Activated T-helper 1 cell treated with anti-CD3 and anti-CD28 coated beads, Interleukin-12 subunit alpha, Interleukin-12 subunit beta, Interleukin-2, Interleukin-4 antibody, amounts not matched to agents 30 ng/mL and 10 ng/mL and 1 ng/mL, durations not matched to agents 14 hours and 24 hours and 36 hours (primary cell): ENCODE measurements at regions not wholly inside any gene's neighbourhood (a gene's known extent, or its start where the extent isn't known, plus 50 kb on each side); places are given as distances from the start of the nearest gene placed in this dataset.

Source experiments
- DNase-seq: peaks from one replicate; pipeline ENCODE4 v3.0.0; 2021; ENCODE audit warnings: low spot score
- H3K27ac Mint-ChIP-seq: one replicate; pipeline ENCODE4 v1.8.0; 2021; ENCODE audit warnings: mild to moderate bottlenecking, mixed read lengths
- H3K27me3 Mint-ChIP-seq: one replicate; pipeline ENCODE4 v1.8.0; 2022; ENCODE audit warnings: mild to moderate bottlenecking, moderate library complexity, mixed read lengths; ENCODE audit not compliant: insufficient read depth
- H3K36me3 Mint-ChIP-seq: one replicate; pipeline ENCODE4 v1.8.0; 2021; ENCODE audit warnings: low read depth, mixed read lengths
- H3K4me1 Mint-ChIP-seq: one replicate; pipeline ENCODE4 v1.8.0; 2021; ENCODE audit warnings: low read depth, mixed read lengths
- H3K4me3 Mint-ChIP-seq: one replicate; pipeline ENCODE4 v1.8.0; 2021; ENCODE audit warnings: mild to moderate bottlenecking, moderate library complexity, mixed read lengths
- H3K9me3 Mint-ChIP-seq: one replicate; pipeline ENCODE4 v1.8.0; 2021; ENCODE audit warnings: mixed read lengths
- intact Hi-C: fragments of 100-400 bp; cut with micrococcal nuclease; formaldehyde crosslinking; loops from one replicate; pipeline ENCODE4 v1.15.1; 2024

GRCh38 chr6:168826726-168827585, 386.0 kb downstream of the SMOC2 start:
- Mint-ChIP-seq H3K36me3 (no peaks in the 10 kb centered on the region), H3K4me3 (no peak overlapping the region), H3K27ac (no peak overlapping the region), H3K27me3 (no peaks in the 10 kb centered on the region), H3K4me1 (no peaks in the 10 kb centered on the region), H3K9me3 (no peaks in the 10 kb centered on the region)
- no peak for DNase-seq
- intact Hi-C loops, result no loop called here

GRCh38 chr6:168826078-168826390, 385.1 kb downstream of the SMOC2 start:
- Mint-ChIP-seq H3K36me3 (no peaks in the 10 kb centered on the region), H3K9me3 (no peaks in the 10 kb centered on the region), H3K27me3 (no peaks in the 10 kb centered on the region), H3K27ac (no peak overlapping the region), H3K4me3 (no peak overlapping the region), H3K4me1 (no peaks in the 10 kb centered on the region)
- no peak for DNase-seq
- intact Hi-C loops, result no loop called here

DNA sequence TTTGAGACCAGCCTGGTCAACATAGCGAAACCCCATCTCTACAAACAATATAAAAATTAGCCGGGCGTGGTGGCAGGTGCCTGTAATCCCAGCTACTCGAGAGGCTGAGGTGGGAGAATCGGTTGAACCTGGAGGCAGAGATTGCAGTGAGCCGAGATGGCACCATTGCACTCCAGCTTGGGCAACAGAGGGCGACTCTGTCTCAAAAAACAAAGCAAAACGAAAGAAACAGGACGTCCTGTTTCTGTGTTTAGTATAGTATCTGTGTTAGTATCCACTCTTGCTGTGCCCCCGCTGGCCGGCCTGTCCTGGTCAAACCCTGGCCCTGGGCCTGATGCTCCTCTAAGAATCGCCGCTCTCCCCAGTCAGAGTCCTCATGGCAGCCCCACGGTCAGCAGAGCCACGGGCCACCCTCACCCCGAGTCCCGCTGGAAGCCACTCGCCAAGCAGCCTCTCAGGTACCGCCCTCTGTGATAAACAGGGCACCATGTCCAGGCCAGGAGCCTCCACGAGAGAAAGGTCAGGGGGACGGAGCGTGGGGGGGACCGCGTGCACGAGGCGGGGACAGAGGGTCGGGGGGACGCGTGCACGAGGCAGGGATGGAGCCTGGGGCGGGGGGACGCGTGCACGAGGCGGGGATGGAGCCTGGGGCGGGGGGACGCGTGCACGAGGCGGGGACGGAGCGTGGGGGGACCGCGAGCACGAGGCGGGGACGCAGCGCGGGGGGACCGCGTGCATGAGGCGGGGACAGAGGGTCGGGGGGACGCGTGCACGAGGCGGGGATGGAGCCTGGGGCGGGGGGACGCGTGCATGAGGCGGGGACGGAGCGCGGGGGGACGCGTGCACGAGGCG, 384.5 kb downstream of the SMOC2 start:
- Mint-ChIP-seq H3K27me3 (no peaks in the 10 kb centered on the region), H3K9me3 (no peaks in the 10 kb centered on the region), H3K4me1 (no peaks in the 10 kb centered on the region), H3K36me3 (no peaks in the 10 kb centered on the region), H3K4me3 (no peak overlapping the region), H3K27ac (no peak overlapping the region)
- no peak for DNase-seq
- intact Hi-C loops, result no loop called here

DNA sequence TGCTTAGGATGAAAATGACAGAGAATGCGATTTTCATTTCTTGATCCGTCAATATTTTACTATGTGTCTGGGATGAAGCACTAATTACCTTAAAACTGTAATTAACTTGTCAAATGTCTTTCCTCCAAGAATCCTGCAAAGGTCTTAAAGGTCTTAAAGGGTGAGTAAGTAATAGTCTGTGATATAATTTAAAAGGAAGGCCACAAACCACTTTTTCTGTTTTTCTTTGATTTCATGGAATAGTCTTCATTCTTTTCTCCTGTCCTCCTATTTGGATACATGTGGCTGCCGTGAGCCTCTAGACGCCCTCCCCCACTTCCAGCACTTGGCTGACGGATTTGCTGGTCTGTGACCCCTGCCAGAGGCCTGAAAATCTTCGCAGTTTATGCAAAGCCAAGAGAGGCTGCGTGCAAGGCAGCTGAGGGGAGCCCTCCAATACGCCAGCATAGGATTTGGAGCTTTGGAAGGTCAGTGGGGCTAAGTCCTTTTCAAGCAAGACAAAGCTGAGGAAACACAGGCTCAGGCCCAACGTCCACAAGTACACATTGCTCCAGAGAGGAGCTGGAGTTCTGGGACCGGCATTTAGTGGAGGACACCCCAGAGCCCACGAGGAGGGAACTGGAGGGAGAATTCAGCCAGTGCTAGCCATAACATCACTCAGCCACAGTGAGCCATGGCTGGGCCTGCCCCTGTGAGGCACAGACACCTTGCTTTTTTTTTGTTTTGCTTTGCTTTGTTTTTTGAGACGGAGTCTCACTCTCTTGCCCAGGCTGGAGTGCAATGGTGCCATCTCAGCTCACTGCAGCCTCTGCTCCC, 382.6 kb downstream of the SMOC2 start:
- no peak overlapping the region for H3K27ac Mint-ChIP-seq
- no peaks in the 10 kb centered on the region for H3K9me3 Mint-ChIP-seq
- H3K27me3 Mint-ChIP-seq, result no peaks in the 10 kb centered on the region
- DNase-seq, result no peak
- H3K4me3 Mint-ChIP-seq, result no peak overlapping the region
- no peaks in the 10 kb centered on the region for H3K36me3 Mint-ChIP-seq
- H3K4me1 Mint-ChIP-seq, result no peaks in the 10 kb centered on the region
- intact Hi-C loops, result no loop called here

DNA sequence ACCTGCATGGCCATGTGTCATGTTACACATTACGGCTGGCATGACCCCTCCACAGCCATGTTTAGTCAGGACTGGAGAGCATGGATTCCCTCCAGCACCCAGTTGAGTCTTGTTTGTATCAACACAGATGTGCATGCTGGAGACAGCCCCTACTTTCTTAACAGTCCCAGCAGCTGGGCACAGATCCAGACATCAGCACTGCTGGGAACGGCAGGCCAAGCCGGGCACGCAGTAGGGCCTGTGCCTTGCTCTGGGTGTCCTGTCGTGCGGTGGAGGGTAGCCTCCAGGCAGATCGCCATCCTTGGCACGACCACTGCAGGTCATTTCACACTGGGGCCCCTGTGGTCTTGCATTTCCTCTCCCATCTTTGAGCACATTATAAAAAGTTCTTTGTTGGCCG, 381.4 kb downstream of the SMOC2 start:
- H3K27ac Mint-ChIP-seq, result no peak overlapping the region
- H3K9me3 Mint-ChIP-seq, result no peaks in the 10 kb centered on the region
- intact Hi-C loops, result no loop called here
- H3K4me3 Mint-ChIP-seq, result no peak overlapping the region
- H3K27me3 Mint-ChIP-seq, result peaks cover 2% of the 10 kb centered on the region
- no peaks in the 10 kb centered on the region for H3K36me3 Mint-ChIP-seq
- H3K4me1 Mint-ChIP-seq, result no peaks in the 10 kb centered on the region
- DNase-seq, result no peak

DNA sequence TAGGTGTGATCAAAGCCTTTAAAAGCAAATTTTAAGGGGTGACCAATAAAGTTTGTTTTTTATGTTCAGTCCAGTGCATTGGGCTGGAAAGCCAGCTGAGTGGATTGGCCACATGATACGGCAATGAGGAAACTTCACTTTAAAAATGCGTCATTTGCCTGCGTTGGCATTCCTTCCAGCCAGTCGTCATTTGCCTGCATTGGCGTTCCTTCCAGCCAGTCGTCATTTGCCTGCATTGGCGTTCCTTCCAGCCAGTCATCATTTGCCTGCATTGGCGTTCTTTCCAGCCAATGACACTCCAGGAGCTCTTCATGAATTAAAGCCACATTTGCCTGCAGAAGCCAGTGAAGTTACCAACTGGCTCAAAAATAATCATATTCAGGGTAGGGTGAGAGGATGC, 378.6 kb downstream of the SMOC2 start:
- Mint-ChIP-seq H3K27ac (no peak overlapping the region), H3K27me3 (peaks cover 2% of the 10 kb centered on the region), H3K4me1 (no peaks in the 10 kb centered on the region), H3K4me3 (no peak overlapping the region), H3K9me3 (no peaks in the 10 kb centered on the region), H3K36me3 (no peaks in the 10 kb centered on the region)
- DNase-seq, result no peak
- intact Hi-C loops, result no loop called here

GRCh38 chr6:168817558-168818159, 376.7 kb downstream of the SMOC2 start:
- peaks cover 4% of the 10 kb centered on the region for H3K27me3 Mint-ChIP-seq
- intact Hi-C loops, result no loop called here
- H3K4me3 Mint-ChIP-seq, result no peak overlapping the region
- H3K9me3 Mint-ChIP-seq, result no peaks in the 10 kb centered on the region
- no peak for DNase-seq
- H3K27ac Mint-ChIP-seq, result no peak overlapping the region
- no peaks in the 10 kb centered on the region for H3K36me3 Mint-ChIP-seq
- H3K4me1 Mint-ChIP-seq, result no peaks in the 10 kb centered on the region

DNA sequence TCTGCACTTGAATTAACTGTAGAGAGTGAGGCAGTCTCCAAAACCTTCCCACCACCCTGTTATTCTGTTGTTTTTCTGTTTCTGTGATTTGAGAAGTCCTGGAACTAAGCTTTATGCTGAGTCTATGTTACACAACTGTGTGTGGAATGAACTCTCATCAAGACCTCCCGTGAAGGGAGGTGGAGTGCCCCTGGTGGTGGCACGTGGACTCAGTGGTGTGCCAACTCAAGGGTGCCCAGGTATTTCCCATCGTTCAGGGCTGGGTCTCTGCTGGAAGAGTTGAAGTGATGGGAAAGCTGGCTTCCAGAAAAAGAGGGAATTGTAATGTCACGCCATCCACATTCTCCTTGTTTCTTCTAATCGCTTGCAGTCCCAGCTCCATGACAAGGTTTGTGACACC, 374.2 kb downstream of the SMOC2 start:
- Mint-ChIP-seq H3K36me3 (no peaks in the 10 kb centered on the region), H3K4me1 (no peaks in the 10 kb centered on the region), H3K27me3 (peaks cover 6% of the 10 kb centered on the region), H3K4me3 (no peak overlapping the region), H3K27ac (no peak overlapping the region), H3K9me3 (no peaks in the 10 kb centered on the region)
- no peak for DNase-seq
- intact Hi-C loops, result no loop called here

DNA sequence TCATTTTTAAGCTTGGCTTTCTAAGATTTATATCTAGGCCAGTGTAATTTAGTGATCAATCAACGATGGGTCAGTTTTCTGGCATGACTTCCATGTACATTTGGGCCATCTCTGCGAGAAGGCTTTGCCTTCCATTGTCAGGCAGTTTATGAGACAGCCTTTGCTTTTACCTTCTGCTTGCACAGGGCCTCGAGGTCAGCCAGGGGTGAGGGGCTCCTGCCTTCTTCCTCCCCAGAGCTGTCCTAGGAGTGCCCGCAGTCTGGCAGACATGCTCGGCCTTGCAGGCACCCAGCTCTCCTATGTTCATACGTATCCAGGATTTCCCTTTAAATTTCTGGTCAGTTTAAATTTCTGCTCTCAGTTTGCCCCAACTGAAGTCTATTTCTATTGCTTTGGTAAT, 367.2 kb downstream of the SMOC2 start:
- H3K27me3 Mint-ChIP-seq, result peaks cover 1% of the 10 kb centered on the region
- no peaks in the 10 kb centered on the region for H3K36me3 Mint-ChIP-seq
- intact Hi-C loops, result no loop called here
- no peaks in the 10 kb centered on the region for H3K9me3 Mint-ChIP-seq
- no peak overlapping the region for H3K27ac Mint-ChIP-seq
- H3K4me1 Mint-ChIP-seq, result no peaks in the 10 kb centered on the region
- DNase-seq, result no peak
- H3K4me3 Mint-ChIP-seq, result no peak overlapping the region

GRCh38 chr6:168804331-168804730, 363.3 kb downstream of the SMOC2 start:
- intact Hi-C loops, result no loop called here
- no peaks in the 10 kb centered on the region for H3K27me3 Mint-ChIP-seq
- no peaks in the 10 kb centered on the region for H3K4me1 Mint-ChIP-seq
- H3K9me3 Mint-ChIP-seq, result no peaks in the 10 kb centered on the region
- no peak overlapping the region for H3K4me3 Mint-ChIP-seq
- no peak overlapping the region for H3K27ac Mint-ChIP-seq
- no peak for DNase-seq
- no peaks in the 10 kb centered on the region for H3K36me3 Mint-ChIP-seq

DNA sequence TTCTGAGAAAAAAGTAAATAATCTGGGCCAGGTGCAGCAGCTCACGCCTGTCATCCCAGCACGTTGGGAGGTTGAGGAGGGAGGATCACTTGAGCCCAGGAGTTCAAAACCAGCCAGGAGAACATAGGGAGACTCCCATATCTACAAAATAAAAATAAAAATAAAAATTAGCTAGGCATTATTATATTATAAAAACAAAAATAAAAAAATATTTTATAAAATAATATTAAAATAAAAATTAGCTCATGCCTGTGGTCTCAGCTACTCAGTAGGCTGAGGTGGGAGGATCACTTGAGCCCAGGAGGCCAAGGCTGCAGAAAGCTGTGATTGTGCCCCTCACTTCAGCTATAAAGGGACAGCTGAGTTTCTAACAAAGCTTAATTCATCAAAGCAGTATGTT, 362.9 kb downstream of the SMOC2 start:
- intact Hi-C loops, result no loop called here
- no peaks in the 10 kb centered on the region for H3K9me3 Mint-ChIP-seq
- no peak overlapping the region for H3K4me3 Mint-ChIP-seq
- H3K27me3 Mint-ChIP-seq, result no peaks in the 10 kb centered on the region
- no peaks in the 10 kb centered on the region for H3K36me3 Mint-ChIP-seq
- no peaks in the 10 kb centered on the region for H3K4me1 Mint-ChIP-seq
- no peak for DNase-seq
- H3K27ac Mint-ChIP-seq, result no peak overlapping the region

DNA sequence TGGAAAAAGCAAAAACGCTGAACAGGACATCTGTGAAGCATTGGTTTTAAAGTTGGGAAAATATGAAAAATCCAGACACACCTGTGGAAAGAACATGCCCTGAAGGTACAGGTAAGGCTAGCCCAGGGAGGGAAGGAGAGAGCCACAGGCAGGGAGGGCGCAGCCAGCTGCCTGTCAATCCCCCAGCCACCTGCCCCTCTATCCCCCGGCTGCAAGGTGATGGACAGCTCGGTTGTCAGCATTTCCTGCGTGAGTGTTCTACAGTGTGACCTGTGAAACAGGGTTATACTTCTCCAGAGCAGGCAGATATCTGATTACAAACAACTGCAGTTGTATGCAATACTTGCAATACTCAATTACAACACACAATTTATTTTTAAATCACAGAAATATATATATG, 358.1 kb downstream of the SMOC2 start:
- Mint-ChIP-seq H3K27ac (no peak overlapping the region), H3K4me1 (no peaks in the 10 kb centered on the region), H3K27me3 (peaks cover 3% of the 10 kb centered on the region), H3K36me3 (no peaks in the 10 kb centered on the region), H3K4me3 (no peak overlapping the region), H3K9me3 (no peaks in the 10 kb centered on the region)
- intact Hi-C loops, result no loop called here
- no peak for DNase-seq
